Endothelial cell of umbilical vein (primary cell): ENCODE measurements at regions not wholly inside any gene's neighbourhood (a gene's known extent, or its start where the extent isn't known, plus 50 kb on each side); places are given as distances from the start of the nearest gene placed in this dataset.

Experiments used
- BruUV-seq: library from RNA; stranded (reverse); fragments of 400-500 nt; replicated peaks from 2 replicates; lab custom pipeline; 2021; lab: Mats Ljungman, UMichigan
- CTCF ChIA-PET: fragments of 300-600, 350-600 bp; sonication (Branson Sonifier 250); formaldehyde crosslinking; loops from one replicate; lab custom pipeline; 2021; ENCODE audit warnings: antibody characterized with exemption, inconsistent platforms; lab: Charles Lee
- POLR2A ChIA-PET: fragments of 300-600, 350-600 bp; sonication (Branson Sonifier 250); formaldehyde crosslinking; loops from one replicate; lab custom pipeline; 2021; ENCODE audit warnings: antibody characterized with exemption, inconsistent platforms; lab: Charles Lee
- DNase-seq: peaks from one replicate; pipeline ENCODE4 v3.0.0-alpha.2; 2011; ENCODE audit warnings: low read depth, low spot score
- FAIRE-seq: peaks from 2 replicates; lab custom pipeline; 2011; peaks lifted over from hg19 to GRCh38; lab: Jason Lieb, UNC
- H2AFZ ChIP-seq: 2 replicates; pipeline ENCODE4 v1.6.0; 2012; ENCODE audit warnings: low read depth, low read length, control low read depth, inconsistent platforms
- H3K27ac ChIP-seq: 2 replicates; pipeline ENCODE4 v1.5.1; 2011; ENCODE audit warnings: low read depth, mild to moderate bottlenecking, control low read depth, low read length, moderate library complexity; ENCODE audit not compliant: insufficient read depth
- H3K27me3 ChIP-seq, 2 experiments: 2 replicates each; pipeline versions ENCODE4 v1.6.0 to v1.6.1; 2011; ENCODE audit warnings: low read length in 2 of 2, mixed read lengths in 1 of 2; ENCODE audit not compliant: control insufficient read depth in 2 of 2, insufficient read depth in 2 of 2
- H3K36me3 ChIP-seq, 2 experiments: 2 replicates in 1 of 2; 3 replicates in 1 of 2; pipeline ENCODE4 v1.5.1; 2011; ENCODE audit warnings: low read length in 2 of 2, mild to moderate bottlenecking in 1 of 2, moderate library complexity in 1 of 2; ENCODE audit not compliant: control insufficient read depth in 2 of 2, insufficient read depth in 2 of 2; ENCODE audit errors: extremely low read depth in 1 of 2
- H3K4me1 ChIP-seq: 3 replicates; pipeline ENCODE4 v1.5.1; 2011; ENCODE audit warnings: mild to moderate bottlenecking, low read length; ENCODE audit not compliant: control insufficient read depth, insufficient read depth; ENCODE audit errors: extremely low read depth
- H3K4me2 ChIP-seq: 2 replicates; pipeline ENCODE4 v1.6.1; 2011; ENCODE audit warnings: low read length, control low read depth, mixed read lengths; ENCODE audit not compliant: insufficient read depth
- H3K4me3 ChIP-seq, 3 experiments: fragments of 200-600 bp in 1 of 3; sonication (generic), shearing (Covaris generic) in 1 of 3; replicated peaks in 1 of 3; 2 replicates each; pipeline ENCODE4 v1.5.1; 2011 to 2016; ENCODE audit warnings: control low read depth in 3 of 3, low read length in 3 of 3, mild to moderate bottlenecking in 2 of 3, inconsistent platforms in 1 of 3, low read depth in 1 of 3, moderate library complexity in 1 of 3; ENCODE audit not compliant: insufficient read depth in 1 of 3
- H3K79me2 ChIP-seq: 2 replicates; pipeline ENCODE4 v1.6.0; 2012; ENCODE audit warnings: low read length, inconsistent platforms; ENCODE audit not compliant: control insufficient read depth, insufficient read depth
- H3K9ac ChIP-seq: replicated peaks from 2 replicates; pipeline ENCODE3; 2011; ENCODE audit warnings: low read length, control low read depth; ENCODE audit not compliant: insufficient read depth; ENCODE audit errors: extremely low read depth
- H3K9me1 ChIP-seq: replicated peaks from 3 replicates; pipeline ENCODE4 v1.6.0; 2011; ENCODE audit warnings: mild to moderate bottlenecking, low read length; ENCODE audit not compliant: control insufficient read depth, insufficient read depth; ENCODE audit errors: extremely low read depth
- H3K9me3 ChIP-seq: replicated peaks from 2 replicates; pipeline ENCODE4 v1.5.1; 2012; ENCODE audit warnings: low read length, inconsistent platforms; ENCODE audit not compliant: control insufficient read depth, insufficient read depth
- H4K20me1 ChIP-seq: replicated peaks from 2 replicates; pipeline ENCODE3; 2011; ENCODE audit warnings: mild to moderate bottlenecking, low read length; ENCODE audit not compliant: control insufficient read depth, insufficient read depth; ENCODE audit errors: extremely low read depth
- EZH2 ChIP-seq: IDR thresholded peaks from 2 replicates; pipeline ENCODE4 v1.6.1; 2012; ENCODE audit warnings: borderline replicate concordance, low read depth, mild to moderate bottlenecking, moderate library complexity, low read length, inconsistent platforms; ENCODE audit not compliant: severe bottlenecking
- FOS ChIP-seq: IDR thresholded peaks from 2 replicates; pipeline ENCODE4 v1.6.1; 2011; ENCODE audit warnings: mild to moderate bottlenecking, low read length, moderate library complexity, borderline replicate concordance; ENCODE audit not compliant: insufficient read depth
- GATA2 ChIP-seq: IDR thresholded peaks from 2 replicates; pipeline ENCODE4 v1.7.0; 2011; ENCODE audit warnings: low read depth, mild to moderate bottlenecking, moderate library complexity, mixed read lengths, low read length; ENCODE audit not compliant: insufficient read length, insufficient read depth
- JUN ChIP-seq: IDR thresholded peaks from 2 replicates; pipeline ENCODE4 v1.6.1; 2011; ENCODE audit warnings: borderline replicate concordance, low read depth; ENCODE audit not compliant: insufficient read length, insufficient read depth
- MYC ChIP-seq: IDR thresholded peaks from one replicate; pipeline ENCODE4 v1.6.1; 2011; ENCODE audit warnings: mild to moderate bottlenecking, low read depth, low read length
- POLR2A ChIP-seq: IDR thresholded peaks from 2 replicates; pipeline ENCODE4 v1.6.1; 2012; ENCODE audit warnings: low read depth, mild to moderate bottlenecking, control low read depth, low read length
- POLR2AphosphoS5 ChIP-seq: IDR thresholded peaks from 2 replicates; pipeline ENCODE4 v1.6.1; 2012; ENCODE audit warnings: low read depth, mild to moderate bottlenecking, control low read depth, low read length, moderate library complexity; ENCODE audit not compliant: insufficient read depth
- dilution Hi-C: fragments of 300-500 bp; cut with MboI; formaldehyde crosslinking; loops from one replicate; pipeline ENCODE4 v1.15.0; 2019; ENCODE audit warnings: low sequenced_read_pairs; ENCODE audit not compliant: extremely low pct_ligation_motif_present
- intact Hi-C: fragments of 100-400 bp; cut with micrococcal nuclease; formaldehyde crosslinking; loops from one replicate; pipeline ENCODE4 v1.10.0; 2022
- TF ChIP-seq, protein P1 (sequence below): IDR thresholded peaks from 2 replicates; pipeline ENCODE4 v1.6.1; 2011; ENCODE audit not compliant: insufficient read depth, insufficient read length
- TF ChIP-seq, protein P2 (sequence below), 2 donors: IDR thresholded peaks; 1 replicate in 1 of 2; 2 replicates in 1 of 2; pipeline ENCODE4 v1.5.1; 2011; ENCODE audit warnings: low read length in 2 of 2, mild to moderate bottlenecking in 2 of 2, moderate library complexity in 2 of 2, control low read depth in 1 of 2, inconsistent platforms in 1 of 2, low read depth in 1 of 2; ENCODE audit not compliant: insufficient read depth in 1 of 2; ENCODE audit errors: extremely low read depth in 1 of 2

GRCh38 chr3:150079029-150079739, 108.5 kb upstream of the PFN2 start:
- POLR2A ChIA-PET, result no interaction called here
- FAIRE-seq (no peak), DNase-seq (no peak)
- Histone ChIP-seq H3K4me1 (no peaks in the 10 kb centered on the region), H3K9me1 (no peaks in the 10 kb centered on the region), H3K4me3 (no peak overlapping the region), H3K27me3 (peaks cover 0 to 4% of the 10 kb centered on the region in 2 experiments), H3K79me2 (no peaks in the 10 kb centered on the region), H3K27ac (no peak overlapping the region), H3K9ac (no peak overlapping the region), H4K20me1 (no peaks in the 10 kb centered on the region), H3K36me3 (no peaks in the 10 kb centered on the region), H3K9me3 (no peaks in the 10 kb centered on the region), H2AFZ (no peak overlapping the region), H3K4me2 (no peak overlapping the region)
- CTCF ChIA-PET, result no interaction called here
- TF ChIP-seq POLR2AphosphoS5 (no peak), JUN (no peak), GATA2 (no peak), EZH2 (no peak), POLR2A (no peak), MYC (no peak), FOS (no peak)
- TF ChIP-seq, protein P1, sequence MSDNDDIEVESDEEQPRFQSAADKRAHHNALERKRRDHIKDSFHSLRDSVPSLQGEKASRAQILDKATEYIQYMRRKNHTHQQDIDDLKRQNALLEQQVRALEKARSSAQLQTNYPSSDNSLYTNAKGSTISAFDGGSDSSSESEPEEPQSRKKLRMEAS, result no peak
- TF ChIP-seq, protein P2, sequence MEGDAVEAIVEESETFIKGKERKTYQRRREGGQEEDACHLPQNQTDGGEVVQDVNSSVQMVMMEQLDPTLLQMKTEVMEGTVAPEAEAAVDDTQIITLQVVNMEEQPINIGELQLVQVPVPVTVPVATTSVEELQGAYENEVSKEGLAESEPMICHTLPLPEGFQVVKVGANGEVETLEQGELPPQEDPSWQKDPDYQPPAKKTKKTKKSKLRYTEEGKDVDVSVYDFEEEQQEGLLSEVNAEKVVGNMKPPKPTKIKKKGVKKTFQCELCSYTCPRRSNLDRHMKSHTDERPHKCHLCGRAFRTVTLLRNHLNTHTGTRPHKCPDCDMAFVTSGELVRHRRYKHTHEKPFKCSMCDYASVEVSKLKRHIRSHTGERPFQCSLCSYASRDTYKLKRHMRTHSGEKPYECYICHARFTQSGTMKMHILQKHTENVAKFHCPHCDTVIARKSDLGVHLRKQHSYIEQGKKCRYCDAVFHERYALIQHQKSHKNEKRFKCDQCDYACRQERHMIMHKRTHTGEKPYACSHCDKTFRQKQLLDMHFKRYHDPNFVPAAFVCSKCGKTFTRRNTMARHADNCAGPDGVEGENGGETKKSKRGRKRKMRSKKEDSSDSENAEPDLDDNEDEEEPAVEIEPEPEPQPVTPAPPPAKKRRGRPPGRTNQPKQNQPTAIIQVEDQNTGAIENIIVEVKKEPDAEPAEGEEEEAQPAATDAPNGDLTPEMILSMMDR (IDR thresholded peaks at IDR 0.05; ENCODE audit: extremely low read depth in 1 of 2, insufficient read depth in 1 of 2, low read depth in 1 of 2, low read length in 2 of 2), result no peak
- intact Hi-C loops (no loop called here), dilution Hi-C loops (no loop called here)
- BruUV-seq, result no TSS peak
